ENCODE measurements at regions not wholly inside any gene's neighbourhood (a gene's known extent, or its start where the extent isn't known, plus 50 kb on each side); places are given as distances from the start of the nearest gene placed in this dataset.

DNA sequence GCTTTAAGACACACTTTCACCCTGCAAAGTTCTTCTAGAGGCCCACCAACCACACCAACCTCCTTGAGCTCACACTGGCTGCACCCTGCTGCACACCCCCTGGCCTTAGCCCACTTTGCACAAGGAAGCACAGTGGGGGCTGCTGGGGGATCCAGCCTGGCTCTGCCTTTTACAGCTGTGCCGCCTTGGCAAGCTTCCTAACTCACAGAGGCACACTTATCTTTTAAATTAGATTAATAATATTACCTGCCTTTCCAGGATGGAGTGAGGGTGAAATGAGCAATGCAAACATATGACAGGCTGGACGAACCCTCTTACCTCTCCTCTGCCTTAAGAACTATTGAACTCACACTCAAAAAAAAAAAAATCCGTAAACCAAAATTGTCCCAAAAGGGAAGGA lies 715.8 kb upstream of the ID2 start:
- Histone ChIP-seq H3K36me3 (ENCODE audit: insufficient read depth, low read length) (no peaks in the 10 kb centered on the region), H3K9me2 (replicated peaks; ENCODE audit: insufficient read depth, low read length) (no peaks in the 10 kb centered on the region), H3K9ac (ENCODE audit: low read length) (no peak overlapping the region), H3K4me1 (ENCODE audit: low read length) (peaks cover 13% of the 10 kb centered on the region), H3K4me3 (ENCODE audit: low read length) (no peak overlapping the region), H2AFZ (ENCODE audit: low read length) (no peak overlapping the region), H3K27ac (ENCODE audit: low read length) (no peak overlapping the region), H3K79me2 (ENCODE audit: low read length) (no peaks in the 10 kb centered on the region), H3K4me2 (ENCODE audit: low read depth, low read length, poor library complexity, severe bottlenecking) (no peak overlapping the region), H3K27me3 (ENCODE audit: low read length) (no peaks in the 10 kb centered on the region), H3K9me3 (ENCODE audit: low read length) (no peaks in the 10 kb centered on the region), H4K20me1 (ENCODE audit: insufficient read depth, low read depth, low read length) (no peaks in the 10 kb centered on the region)
- no peak for DNase-seq

GRCh38 chr2:7967707-7968405 lies 714.0 kb upstream of the ID2 start:
- DNase-seq, result no peak
- Histone ChIP-seq H3K27ac (ENCODE audit: low read length) (no peak overlapping the region), H3K9ac (ENCODE audit: low read length) (no peak overlapping the region), H3K27me3 (ENCODE audit: low read length) (no peaks in the 10 kb centered on the region), H3K36me3 (ENCODE audit: insufficient read depth, low read length) (no peaks in the 10 kb centered on the region), H2AFZ (ENCODE audit: low read length) (no peak overlapping the region), H3K79me2 (ENCODE audit: low read length) (no peaks in the 10 kb centered on the region), H3K4me3 (ENCODE audit: low read length) (no peak overlapping the region), H3K4me2 (ENCODE audit: low read depth, low read length, poor library complexity, severe bottlenecking) (no peak overlapping the region), H4K20me1 (ENCODE audit: insufficient read depth, low read depth, low read length) (no peaks in the 10 kb centered on the region), H3K9me3 (ENCODE audit: low read length) (no peaks in the 10 kb centered on the region), H3K4me1 (ENCODE audit: low read length) (peaks cover 13% of the 10 kb centered on the region), H3K9me2 (replicated peaks; ENCODE audit: insufficient read depth, low read length) (no peaks in the 10 kb centered on the region)

DNA sequence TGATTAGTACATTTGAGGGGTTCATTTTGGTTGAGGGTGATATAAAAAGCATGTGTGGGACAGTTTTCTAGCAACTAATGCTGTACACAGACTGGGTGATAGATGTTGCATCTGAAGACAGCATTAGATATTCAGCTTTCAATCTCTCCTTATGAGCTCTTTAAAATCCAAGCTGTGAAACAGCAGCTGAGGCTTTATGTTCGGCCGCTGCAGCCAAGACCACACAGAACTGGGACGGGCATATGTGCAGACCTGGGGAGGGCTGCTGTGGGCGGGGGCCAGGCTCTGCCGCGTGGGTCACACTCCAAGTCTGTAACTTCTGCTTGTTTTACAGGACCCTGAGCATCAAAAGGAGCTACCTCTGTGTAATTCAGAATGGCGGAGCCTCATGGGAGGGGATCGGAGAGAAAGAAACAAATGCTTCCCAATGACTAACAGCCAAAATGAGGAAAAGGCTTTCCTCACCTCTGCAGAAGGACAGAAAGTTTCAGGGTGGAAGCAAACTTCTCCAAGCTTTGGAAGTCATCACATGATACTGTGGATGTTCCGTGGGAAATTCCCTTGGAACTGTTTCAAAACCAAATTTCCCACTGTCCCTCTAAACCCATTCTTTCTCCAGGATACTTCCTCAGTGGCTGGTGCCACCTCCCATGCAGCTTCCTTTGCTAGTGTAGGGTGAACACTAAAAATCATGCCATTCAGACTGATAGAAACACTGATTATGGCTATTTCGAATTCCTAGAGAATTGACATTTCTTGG lies 711.9 kb upstream of the ID2 start:
- no peak for DNase-seq
- no peaks in the 10 kb centered on the region for H3K27me3 ChIP-seq (ENCODE audit: low read length)
- no peak overlapping the region for H3K4me2 ChIP-seq (ENCODE audit: low read depth, low read length, poor library complexity, severe bottlenecking)
- no peaks in the 10 kb centered on the region for H4K20me1 ChIP-seq (ENCODE audit: insufficient read depth, low read depth, low read length)
- no peak overlapping the region for H3K9ac ChIP-seq (ENCODE audit: low read length)
- no peak overlapping the region for H3K27ac ChIP-seq (ENCODE audit: low read length)
- H3K36me3 ChIP-seq (ENCODE audit: insufficient read depth, low read length), result no peaks in the 10 kb centered on the region
- H2AFZ ChIP-seq (ENCODE audit: low read length), result no peak overlapping the region
- no peaks in the 10 kb centered on the region for H3K9me2 ChIP-seq (replicated peaks; ENCODE audit: insufficient read depth, low read length)
- H3K4me3 ChIP-seq (ENCODE audit: low read length), result no peak overlapping the region
- H3K79me2 ChIP-seq (ENCODE audit: low read length), result no peaks in the 10 kb centered on the region
- no peaks in the 10 kb centered on the region for H3K9me3 ChIP-seq (ENCODE audit: low read length)
- peaks cover 13% of the 10 kb centered on the region for H3K4me1 ChIP-seq (ENCODE audit: low read length)

- Histone ChIP-seq H3K9me3 (ENCODE audit: low read length) (no peaks in the 10 kb centered on the region), H3K27me3 (ENCODE audit: low read length) (no peaks in the 10 kb centered on the region), H4K20me1 (ENCODE audit: insufficient read depth, low read depth, low read length) (no peaks in the 10 kb centered on the region), H3K9me2 (replicated peaks; ENCODE audit: insufficient read depth, low read length) (no peaks in the 10 kb centered on the region), H3K27ac (ENCODE audit: low read length) (no peak overlapping the region), H3K9ac (ENCODE audit: low read length) (no peak overlapping the region), H3K4me2 (ENCODE audit: low read depth, low read length, poor library complexity, severe bottlenecking) (no peak overlapping the region), H3K79me2 (ENCODE audit: low read length) (no peaks in the 10 kb centered on the region), H3K4me3 (ENCODE audit: low read length) (no peak overlapping the region), H3K36me3 (ENCODE audit: insufficient read depth, low read length) (no peaks in the 10 kb centered on the region), H2AFZ (ENCODE audit: low read length) (no peak overlapping the region), H3K4me1 (ENCODE audit: low read length) (peaks cover 13% of the 10 kb centered on the region)
- no peak for DNase-seq
Measured at GRCh38 chr2:7971248-7971647, 710.6 kb upstream of the ID2 start.

DNA sequence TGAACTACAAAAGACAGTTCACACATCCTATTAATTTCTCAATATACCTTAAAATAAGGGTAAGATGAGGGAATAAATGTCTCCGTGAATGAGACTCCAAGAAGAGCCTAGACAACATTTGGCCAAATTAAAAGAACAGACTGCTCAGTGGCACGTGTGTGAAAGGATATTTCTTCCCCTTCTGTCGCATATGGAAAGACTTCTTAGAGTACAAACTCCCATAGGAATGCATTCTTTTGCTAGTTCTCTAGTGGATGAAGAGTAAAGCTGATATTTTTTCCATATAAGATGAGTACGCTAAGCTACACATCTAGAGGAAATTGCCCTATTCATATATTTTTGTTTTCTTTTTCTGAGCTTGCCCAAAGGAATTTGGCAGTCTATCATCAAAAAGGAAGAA lies 710.0 kb upstream of the ID2 start:
- no peak overlapping the region for H3K4me3 ChIP-seq (ENCODE audit: low read length)
- no peak overlapping the region for H3K9ac ChIP-seq (ENCODE audit: low read length)
- no peak for DNase-seq
- H3K36me3 ChIP-seq (ENCODE audit: insufficient read depth, low read length), result no peaks in the 10 kb centered on the region
- no peaks in the 10 kb centered on the region for H3K9me3 ChIP-seq (ENCODE audit: low read length)
- peaks cover 13% of the 10 kb centered on the region for H3K4me1 ChIP-seq (ENCODE audit: low read length)
- no peak overlapping the region for H3K4me2 ChIP-seq (ENCODE audit: low read depth, low read length, poor library complexity, severe bottlenecking)
- no peaks in the 10 kb centered on the region for H4K20me1 ChIP-seq (ENCODE audit: insufficient read depth, low read depth, low read length)
- no peaks in the 10 kb centered on the region for H3K9me2 ChIP-seq (replicated peaks; ENCODE audit: insufficient read depth, low read length)
- no peaks in the 10 kb centered on the region for H3K79me2 ChIP-seq (ENCODE audit: low read length)
- no peak overlapping the region for H2AFZ ChIP-seq (ENCODE audit: low read length)
- H3K27ac ChIP-seq (ENCODE audit: low read length), result no peak overlapping the region
- H3K27me3 ChIP-seq (ENCODE audit: low read length), result no peaks in the 10 kb centered on the region

- Histone ChIP-seq H3K27ac (ENCODE audit: low read length) (no peak overlapping the region), H3K27me3 (ENCODE audit: low read length) (no peaks in the 10 kb centered on the region), H3K4me1 (ENCODE audit: low read length) (peaks cover 13% of the 10 kb centered on the region), H3K79me2 (ENCODE audit: low read length) (no peaks in the 10 kb centered on the region), H3K9me2 (replicated peaks; ENCODE audit: insufficient read depth, low read length) (no peaks in the 10 kb centered on the region), H3K4me2 (ENCODE audit: low read depth, low read length, poor library complexity, severe bottlenecking) (no peak overlapping the region), H3K9me3 (ENCODE audit: low read length) (no peaks in the 10 kb centered on the region), H2AFZ (ENCODE audit: low read length) (no peak overlapping the region), H3K4me3 (ENCODE audit: low read length) (no peak overlapping the region), H3K9ac (ENCODE audit: low read length) (no peak overlapping the region), H3K36me3 (ENCODE audit: insufficient read depth, low read length) (no peaks in the 10 kb centered on the region), H4K20me1 (ENCODE audit: insufficient read depth, low read depth, low read length) (no peaks in the 10 kb centered on the region)
- no peak for DNase-seq
Measured at GRCh38 chr2:7972670-7973069, 709.2 kb upstream of the ID2 start.

DNA sequence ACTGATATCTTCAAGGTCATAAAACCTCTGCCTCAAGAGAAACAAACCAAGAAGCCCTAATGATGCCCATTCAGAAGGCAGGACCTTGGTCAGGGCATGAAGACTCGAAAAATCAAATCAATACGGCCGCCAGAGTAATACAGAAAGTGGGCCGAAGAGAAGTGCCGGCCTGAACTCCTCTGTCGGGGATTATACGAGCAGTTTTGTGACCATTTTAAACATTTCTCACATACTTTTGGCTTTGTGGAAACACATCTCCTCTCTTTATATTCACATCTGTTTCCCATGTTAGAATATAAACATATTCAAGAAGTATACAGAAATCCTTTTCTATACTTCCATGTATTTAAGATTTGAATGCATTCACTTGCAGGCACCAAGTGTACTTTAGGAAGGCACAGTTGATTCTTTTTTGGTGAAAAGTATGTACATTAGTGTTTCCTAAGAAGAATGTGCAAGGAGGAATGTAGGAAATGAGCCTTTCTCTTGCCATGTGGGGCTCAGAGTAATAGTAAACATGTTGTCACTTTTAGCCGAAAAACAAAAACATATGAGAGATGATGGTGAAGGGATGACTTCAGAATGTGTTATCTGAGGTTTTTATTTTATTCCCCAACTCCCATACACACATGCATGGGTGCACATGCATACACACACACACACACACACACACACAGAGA lies 707.9 kb upstream of the ID2 start:
- DNase-seq, result no peak
- no peak overlapping the region for H2AFZ ChIP-seq (ENCODE audit: low read length)
- no peaks in the 10 kb centered on the region for H3K36me3 ChIP-seq (ENCODE audit: insufficient read depth, low read length)
- H3K4me3 ChIP-seq (ENCODE audit: low read length), result no peak overlapping the region
- no peaks in the 10 kb centered on the region for H3K9me2 ChIP-seq (replicated peaks; ENCODE audit: insufficient read depth, low read length)
- H3K79me2 ChIP-seq (ENCODE audit: low read length), result no peaks in the 10 kb centered on the region
- peaks cover under 1% of the 10 kb centered on the region; the same call in 1 of the 2 replicates for H3K4me1 ChIP-seq (ENCODE audit: low read length)
- H3K27ac ChIP-seq (ENCODE audit: low read length), result no peak overlapping the region
- no peaks in the 10 kb centered on the region for H4K20me1 ChIP-seq (ENCODE audit: insufficient read depth, low read depth, low read length)
- H3K9ac ChIP-seq (ENCODE audit: low read length), result no peak overlapping the region
- no peaks in the 10 kb centered on the region for H3K9me3 ChIP-seq (ENCODE audit: low read length)
- H3K27me3 ChIP-seq (ENCODE audit: low read length), result no peaks in the 10 kb centered on the region
- no peak overlapping the region for H3K4me2 ChIP-seq (ENCODE audit: low read depth, low read length, poor library complexity, severe bottlenecking)

DNA sequence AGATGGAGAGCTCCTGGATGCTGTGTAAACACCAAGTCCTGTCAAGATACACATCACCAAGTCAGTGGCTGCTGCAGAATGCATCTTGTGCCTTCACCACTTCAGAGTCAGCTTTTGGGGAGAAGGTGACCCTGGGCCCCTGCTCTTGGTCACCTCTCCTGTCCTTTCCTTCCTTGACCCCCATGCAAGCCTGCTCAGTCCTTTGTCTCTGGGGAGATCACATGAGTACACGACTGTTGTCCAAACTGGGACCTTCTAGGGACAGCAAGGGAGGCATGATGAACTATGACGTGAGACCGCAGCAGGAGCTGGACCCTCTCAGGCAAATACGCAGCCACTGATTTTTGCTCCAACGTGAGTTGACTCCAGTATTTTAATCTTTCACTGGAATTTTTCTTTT lies 706.9 kb upstream of the ID2 start:
- Histone ChIP-seq H3K4me3 (ENCODE audit: low read length) (no peak overlapping the region), H2AFZ (ENCODE audit: low read length) (no peak overlapping the region), H3K79me2 (ENCODE audit: low read length) (no peaks in the 10 kb centered on the region), H3K9ac (ENCODE audit: low read length) (no peak overlapping the region), H3K27me3 (ENCODE audit: low read length) (no peaks in the 10 kb centered on the region), H3K4me2 (ENCODE audit: low read depth, low read length, poor library complexity, severe bottlenecking) (no peak overlapping the region), H3K9me2 (replicated peaks; ENCODE audit: insufficient read depth, low read length) (no peaks in the 10 kb centered on the region), H3K36me3 (ENCODE audit: insufficient read depth, low read length) (no peaks in the 10 kb centered on the region), H4K20me1 (ENCODE audit: insufficient read depth, low read depth, low read length) (no peaks in the 10 kb centered on the region), H3K27ac (ENCODE audit: low read length) (no peak overlapping the region), H3K4me1 (ENCODE audit: low read length) (no peaks in the 10 kb centered on the region), H3K9me3 (ENCODE audit: low read length) (no peaks in the 10 kb centered on the region)
- DNase-seq, result no peak

All from Karpas-422 (cell line).